ENCODE measurements at regions not wholly inside any gene's neighbourhood (a gene's known extent, or its start where the extent isn't known, plus 50 kb on each side); places are given as distances from the start of the nearest gene placed in this dataset.

DNA sequence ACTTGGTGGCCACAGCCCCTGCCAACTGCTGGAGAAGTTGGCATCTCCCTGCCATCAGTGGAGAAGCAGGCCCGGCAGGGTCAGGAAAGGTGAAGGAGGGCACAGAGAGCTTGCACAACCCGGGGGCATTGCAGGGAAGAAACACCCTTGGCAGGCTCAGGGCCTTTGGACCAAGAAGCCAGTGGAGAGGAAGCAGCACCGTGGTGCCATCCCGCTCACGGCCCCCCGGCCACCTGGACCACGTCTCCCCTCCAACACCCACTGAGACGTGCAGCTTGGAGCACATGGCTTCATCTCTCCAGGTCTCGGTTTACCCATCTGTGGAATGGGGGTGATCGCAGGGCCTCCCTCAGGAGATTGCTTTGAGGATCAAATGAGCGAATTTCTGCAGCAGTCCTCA, 158.1 kb downstream of the RBFOX3 start:
- no peak for DNase-seq (ENCODE audit: low read depth in 1 of 2, low spot score in 1 of 2)

GRCh38 chr17:79451167-79451566, 159.7 kb downstream of the RBFOX3 start:
- DNase-seq (ENCODE audit: low read depth in 1 of 2, low spot score in 1 of 2): no peak

DNA sequence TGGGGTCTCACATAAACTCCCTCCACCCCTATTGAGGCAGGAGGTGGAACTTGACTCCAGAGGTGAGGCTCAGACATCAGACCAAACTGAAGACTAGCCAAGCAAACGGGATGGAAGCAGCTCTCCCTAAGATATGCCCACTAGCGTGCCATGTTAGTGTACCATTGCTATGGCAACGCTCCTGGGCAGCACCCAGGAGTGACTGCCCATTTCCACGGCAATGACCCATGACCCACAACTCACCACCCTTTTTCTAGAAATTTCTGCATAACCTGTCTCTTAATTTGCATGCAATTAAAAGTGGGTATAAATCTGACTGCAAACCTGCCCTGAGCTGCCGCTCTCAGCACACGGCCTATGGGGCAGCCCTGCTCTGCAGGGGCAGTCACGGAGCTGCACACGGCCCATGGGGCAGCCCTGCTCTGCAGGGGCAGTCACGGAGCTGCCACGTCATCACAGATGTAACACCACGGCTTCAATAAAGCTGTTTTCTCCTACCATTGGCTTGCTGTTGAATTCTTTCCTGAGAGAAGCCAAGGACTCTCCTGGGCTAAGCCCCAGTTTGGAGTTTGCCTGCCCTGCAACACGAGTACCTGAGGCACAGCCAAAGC, 164.3 kb downstream of the RBFOX3 start:
- DNase-seq (ENCODE audit: low read depth in 1 of 2, low spot score in 1 of 2): no peak

GRCh38 chr17:79444198-79444597, 166.7 kb downstream of the RBFOX3 start:
- no peak for DNase-seq (ENCODE audit: low read depth in 1 of 2, low spot score in 1 of 2)

DNA sequence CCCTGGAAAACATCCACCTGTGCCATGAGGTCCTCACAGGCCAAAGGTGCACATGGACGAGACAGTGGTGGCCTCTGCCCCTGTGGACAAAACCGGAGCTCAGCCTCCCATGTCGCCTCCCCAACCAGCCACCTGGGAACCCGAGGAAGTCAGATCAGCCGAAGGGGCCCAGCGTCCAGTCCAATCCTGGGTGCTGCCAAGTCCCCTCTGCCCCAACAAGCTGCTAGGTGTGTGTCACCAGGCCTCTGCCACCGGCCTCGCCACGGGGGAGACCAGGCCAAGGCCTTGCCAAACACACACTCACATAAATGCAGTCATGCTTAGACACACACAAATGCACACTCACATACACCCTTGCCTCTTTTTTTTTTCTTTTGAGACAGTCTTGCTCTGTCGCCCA, 167.8 kb downstream of the RBFOX3 start:
- DNase-seq (ENCODE audit: low read depth in 1 of 2, low spot score in 1 of 2): no peak

GRCh38 chr17:79441356-79442160, 169.3 kb downstream of the RBFOX3 start:
- DNase-seq (ENCODE audit: low read depth in 1 of 2, low spot score in 1 of 2): no peak

DNA sequence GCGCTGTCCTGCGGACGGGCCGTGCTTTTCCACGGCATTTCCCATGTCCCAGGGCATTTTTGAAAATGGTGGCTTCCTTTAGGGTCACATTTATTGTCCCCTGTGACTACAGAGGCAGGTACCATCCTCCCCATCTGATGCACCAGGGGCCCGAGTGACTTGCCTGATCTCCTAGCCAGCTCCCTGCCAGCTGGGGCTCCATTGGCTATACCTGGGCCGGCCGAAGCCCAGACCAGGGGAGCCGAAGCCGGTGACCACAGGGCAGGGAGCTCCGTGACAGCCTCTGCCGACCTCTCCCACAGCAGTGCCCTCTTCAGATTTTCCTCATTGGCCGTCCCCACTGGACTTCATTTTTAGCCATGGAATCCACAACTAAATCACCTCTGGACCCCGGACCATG, 170.6 kb downstream of the RBFOX3 start:
- no peak for DNase-seq (ENCODE audit: low read depth in 1 of 2, low spot score in 1 of 2)

DNA sequence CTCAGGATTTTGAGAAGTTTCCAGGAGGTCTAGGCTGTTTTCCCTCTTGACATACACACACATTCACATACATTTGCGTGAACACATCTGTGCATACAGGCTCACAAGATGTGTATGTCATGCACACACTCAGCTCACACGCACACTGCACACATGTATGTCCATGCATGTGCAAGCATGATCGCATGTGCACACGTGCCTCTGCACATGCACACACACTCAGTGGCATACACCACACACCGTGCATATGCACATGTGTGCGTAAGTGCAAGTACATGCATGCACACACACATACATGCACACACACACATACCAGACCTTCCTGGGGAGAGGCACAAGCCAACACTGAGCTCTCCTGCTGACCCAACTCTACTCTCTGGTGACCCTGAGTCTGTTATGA, 171.4 kb downstream of the RBFOX3 start:
- no peak for DNase-seq (ENCODE audit: low read depth in 1 of 2, low spot score in 1 of 2)

DNA sequence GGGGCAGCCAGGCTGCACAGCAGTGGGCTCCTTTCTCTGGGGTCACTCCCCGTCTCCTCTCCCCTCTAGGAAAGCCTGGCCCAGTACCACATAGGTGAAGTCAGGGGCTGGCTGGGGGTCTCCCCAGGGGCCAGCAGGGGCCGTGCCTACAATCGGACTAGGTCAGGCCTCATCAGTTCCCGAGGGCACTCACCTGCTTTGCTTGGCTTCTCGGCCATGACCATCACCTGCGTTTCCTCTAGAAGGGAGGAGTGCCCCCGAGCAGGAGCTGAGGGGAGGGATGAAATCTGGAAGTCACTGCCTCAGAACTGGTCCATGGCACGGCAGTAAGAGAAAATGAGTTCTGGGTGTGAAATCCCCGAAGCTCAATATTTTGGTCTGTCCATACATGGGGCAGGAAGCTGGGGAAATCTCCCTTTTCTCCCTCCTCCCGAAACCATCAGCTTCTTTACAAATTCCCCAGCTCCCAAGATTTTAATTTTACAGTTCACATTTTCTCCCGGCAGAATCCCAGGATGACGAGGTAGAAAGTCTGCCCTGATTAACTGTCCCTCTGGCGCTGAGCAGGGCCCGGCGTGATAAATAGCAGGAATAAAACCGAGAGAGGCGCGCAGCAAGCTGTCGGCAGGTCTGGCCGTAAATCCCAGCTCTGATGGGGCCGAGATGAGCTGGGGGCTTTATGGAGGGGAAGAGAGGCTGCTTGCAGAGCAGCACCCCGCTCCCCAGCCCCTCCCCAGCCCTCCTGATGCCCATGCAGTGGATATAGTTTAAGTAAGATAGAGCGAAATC, 172.1 kb downstream of the RBFOX3 start:
- DNase-seq (ENCODE audit: low read depth in 1 of 2, low spot score in 1 of 2): no peak

GRCh38 chr17:79438058-79438457, 172.8 kb downstream of the RBFOX3 start:
- no peak for DNase-seq (ENCODE audit: low read depth in 1 of 2, low spot score in 1 of 2)

- DNase-seq (ENCODE audit: low read depth in 1 of 2, low spot score in 1 of 2): no peak
Measured at GRCh38 chr17:79437081-79437480, 173.8 kb downstream of the RBFOX3 start.

GRCh38 chr17:79435962-79436361, 174.9 kb downstream of the RBFOX3 start:
- no peak for DNase-seq (ENCODE audit: low read depth in 1 of 2, low spot score in 1 of 2)

DNA sequence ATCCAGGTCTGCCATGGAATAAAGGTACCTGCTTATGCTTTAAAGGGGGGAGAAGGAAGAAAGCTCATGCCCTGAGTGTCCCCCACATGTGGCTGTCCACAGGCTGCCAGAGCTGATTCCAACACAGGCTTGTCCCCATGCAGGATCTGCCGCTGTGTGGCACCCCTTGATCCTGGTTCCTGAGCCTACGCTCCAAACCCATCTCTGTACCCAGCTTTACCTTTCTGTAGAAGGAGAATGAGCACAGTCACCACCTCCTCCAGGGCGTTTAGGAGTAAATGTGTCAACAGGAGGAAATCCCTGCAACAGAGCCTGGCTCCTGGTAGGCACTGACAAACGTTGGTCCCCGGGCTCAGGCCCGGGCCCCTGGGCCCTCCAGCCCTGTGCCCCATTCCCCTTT, 175.6 kb downstream of the RBFOX3 start:
- DNase-seq (ENCODE audit: low read depth in 1 of 2, low spot score in 1 of 2): no peak

GRCh38 chr17:79434215-79434614, 176.6 kb downstream of the RBFOX3 start:
- DNase-seq (ENCODE audit: low read depth in 1 of 2, low spot score in 1 of 2): no peak

- no peak for DNase-seq (ENCODE audit: low read depth in 1 of 2, low spot score in 1 of 2)
Measured at GRCh38 chr17:79433379-79433778, 177.5 kb downstream of the RBFOX3 start.

DNA sequence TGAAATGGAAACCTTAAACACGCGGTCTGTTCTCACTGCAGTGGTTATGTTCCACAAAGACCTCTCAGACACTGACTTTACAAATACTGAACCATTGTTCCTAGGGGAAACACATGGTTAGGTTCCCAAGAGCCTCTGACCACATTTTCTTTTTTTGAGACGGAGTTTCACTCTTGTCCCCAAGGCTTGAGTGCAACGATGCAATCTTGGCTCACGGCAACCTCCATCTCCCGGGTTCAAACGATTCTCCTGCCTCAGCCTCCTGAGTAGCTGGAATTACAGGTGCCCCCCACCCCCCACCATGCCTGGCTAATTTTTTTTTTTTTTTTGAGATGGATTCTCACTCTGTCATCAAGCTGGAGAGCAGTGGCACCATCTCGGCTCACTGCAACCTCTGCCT, 179.7 kb downstream of the RBFOX3 start:
- no peak for DNase-seq (ENCODE audit: low read depth in 1 of 2, low spot score in 1 of 2)

- no peak for DNase-seq (ENCODE audit: low read depth in 1 of 2, low spot score in 1 of 2)
Measured at GRCh38 chr17:79429864-79430494, 180.9 kb downstream of the RBFOX3 start.

DNA sequence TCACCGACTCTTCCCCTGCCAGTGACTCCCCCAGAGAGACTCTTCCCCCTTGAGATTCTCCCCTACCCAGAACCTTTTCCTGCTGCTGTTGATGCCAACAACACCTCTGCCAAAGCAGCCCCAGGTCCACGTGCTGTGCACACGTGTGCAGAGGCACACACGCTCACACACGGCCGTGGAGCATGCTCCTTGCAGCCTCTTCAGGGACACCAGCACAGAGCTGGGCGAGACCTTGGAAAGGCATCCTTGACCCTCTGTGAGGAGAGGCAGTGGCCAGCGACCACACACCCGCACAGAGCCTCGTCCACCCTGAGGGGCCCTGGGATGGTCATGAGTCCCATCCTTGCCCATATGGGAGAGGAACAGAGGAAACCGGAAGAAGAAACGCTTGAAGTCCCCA, 181.9 kb downstream of the RBFOX3 start:
- no peak for DNase-seq (ENCODE audit: low read depth in 1 of 2, low spot score in 1 of 2)

GRCh38 chr17:79427621-79428539, 183.0 kb downstream of the RBFOX3 start:
- no peak for DNase-seq (ENCODE audit: low read depth in 1 of 2, low spot score in 1 of 2)

DNA sequence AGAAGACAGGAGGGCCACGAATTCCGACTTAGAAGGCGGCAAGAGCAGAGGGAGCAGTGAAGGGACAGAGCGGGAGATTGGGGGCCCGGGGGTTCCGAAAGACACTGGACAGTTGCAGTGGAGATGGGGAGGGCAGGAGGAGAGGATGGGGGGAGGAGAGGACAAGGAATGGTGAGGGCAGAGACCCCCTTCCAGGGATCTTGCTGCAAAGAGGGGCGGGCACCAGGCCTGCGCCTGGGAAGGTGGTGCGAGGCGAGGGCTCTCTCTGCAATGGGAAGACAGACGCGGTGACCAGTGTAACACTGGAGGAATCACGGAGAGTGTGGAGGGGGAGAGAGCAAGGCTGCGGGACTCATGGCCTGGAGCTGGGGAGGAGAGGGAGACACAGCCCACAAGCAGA, 185.2 kb downstream of the RBFOX3 start:
- DNase-seq (ENCODE audit: low read depth in 1 of 2, low spot score in 1 of 2): no peak

All from activated CD4-positive, alpha-beta T cell treated with anti-CD3 and anti-CD28 coated beads, Interleukin-2, amount 50 U/mL, for 24 hours (primary cell).